ENCODE measurements at regions not wholly inside any gene's neighbourhood (a gene's known extent, or its start where the extent isn't known, plus 50 kb on each side); places are given as distances from the start of the nearest gene placed in this dataset.

GRCh38 chr10:128263891-128264688 lies 137.9 kb upstream of the MKI67 start:
- TF ChIP-seq, protein P1, sequence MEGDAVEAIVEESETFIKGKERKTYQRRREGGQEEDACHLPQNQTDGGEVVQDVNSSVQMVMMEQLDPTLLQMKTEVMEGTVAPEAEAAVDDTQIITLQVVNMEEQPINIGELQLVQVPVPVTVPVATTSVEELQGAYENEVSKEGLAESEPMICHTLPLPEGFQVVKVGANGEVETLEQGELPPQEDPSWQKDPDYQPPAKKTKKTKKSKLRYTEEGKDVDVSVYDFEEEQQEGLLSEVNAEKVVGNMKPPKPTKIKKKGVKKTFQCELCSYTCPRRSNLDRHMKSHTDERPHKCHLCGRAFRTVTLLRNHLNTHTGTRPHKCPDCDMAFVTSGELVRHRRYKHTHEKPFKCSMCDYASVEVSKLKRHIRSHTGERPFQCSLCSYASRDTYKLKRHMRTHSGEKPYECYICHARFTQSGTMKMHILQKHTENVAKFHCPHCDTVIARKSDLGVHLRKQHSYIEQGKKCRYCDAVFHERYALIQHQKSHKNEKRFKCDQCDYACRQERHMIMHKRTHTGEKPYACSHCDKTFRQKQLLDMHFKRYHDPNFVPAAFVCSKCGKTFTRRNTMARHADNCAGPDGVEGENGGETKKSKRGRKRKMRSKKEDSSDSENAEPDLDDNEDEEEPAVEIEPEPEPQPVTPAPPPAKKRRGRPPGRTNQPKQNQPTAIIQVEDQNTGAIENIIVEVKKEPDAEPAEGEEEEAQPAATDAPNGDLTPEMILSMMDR (IDR thresholded peaks at IDR 0.05), result peak in 5 of 6 experiments; percentile 13 to 54 (median 41)
- no peak for TF ChIP-seq POLR2A (IDR thresholded peaks at IDR 0.05)
